Vagina (tissue), 2 donors: ENCODE measurements at regions not wholly inside any gene's neighbourhood (a gene's known extent, or its start where the extent isn't known, plus 50 kb on each side); places are given as distances from the start of the nearest gene placed in this dataset.
"Not testable (repeated sequence)": the region's sequence is repeated elsewhere in the genome, so short reads cannot be mapped to it uniquely, and the experiment has no call there.

Experiments used
- POLR2A ChIP-seq, 2 donors: fragments of 450-650 bp; IDR thresholded peaks; one replicate each; pipeline ENCODE4 v1.6.1; 2017; ENCODE audit warnings: antibody characterized with exemption in 2 of 2, mild to moderate bottlenecking in 2 of 2, moderate library complexity in 2 of 2
- POLR2AphosphoS5 ChIP-seq, 2 donors: sonication (generic); formaldehyde crosslinking; IDR thresholded peaks; one replicate each; pipeline ENCODE4 v1.9.0; 2017; ENCODE audit warnings: antibody characterized with exemption in 2 of 2, mild to moderate bottlenecking in 2 of 2, low read depth in 1 of 2; ENCODE audit not compliant: insufficient read depth in 1 of 2
- TF ChIP-seq, protein P1 (sequence below), 3 experiments: fragments of 450-650 bp in 2 of 3; fragments of 200-600 bp in 1 of 3; sonication (generic) in 1 of 3; IDR thresholded peaks; one replicate each; pipeline ENCODE4 v1.5.1; 2017 to 2019; ENCODE audit warnings: antibody characterized with exemption in 3 of 3, mild to moderate bottlenecking in 2 of 3, moderate library complexity in 2 of 3

DNA sequence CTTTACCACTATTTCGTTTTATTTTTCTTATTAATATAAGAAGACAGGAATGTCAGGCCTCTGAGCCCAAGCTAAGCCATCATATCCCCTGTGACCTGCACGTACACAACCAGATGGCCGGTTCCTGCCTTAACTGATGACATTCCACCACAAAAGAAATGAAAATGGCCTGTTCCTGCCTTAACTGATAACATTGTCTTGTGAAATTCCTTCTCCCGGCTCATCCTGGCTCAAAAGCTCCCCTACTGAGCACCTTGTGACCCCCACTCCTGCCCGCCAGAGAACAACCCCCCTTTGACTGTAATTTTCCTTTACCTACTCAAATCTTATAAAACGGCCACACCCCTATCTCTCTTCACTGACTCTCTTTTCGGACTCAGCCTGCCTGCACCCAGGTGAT lies 101.8 kb upstream of the UST start:
- TF ChIP-seq, protein P1, sequence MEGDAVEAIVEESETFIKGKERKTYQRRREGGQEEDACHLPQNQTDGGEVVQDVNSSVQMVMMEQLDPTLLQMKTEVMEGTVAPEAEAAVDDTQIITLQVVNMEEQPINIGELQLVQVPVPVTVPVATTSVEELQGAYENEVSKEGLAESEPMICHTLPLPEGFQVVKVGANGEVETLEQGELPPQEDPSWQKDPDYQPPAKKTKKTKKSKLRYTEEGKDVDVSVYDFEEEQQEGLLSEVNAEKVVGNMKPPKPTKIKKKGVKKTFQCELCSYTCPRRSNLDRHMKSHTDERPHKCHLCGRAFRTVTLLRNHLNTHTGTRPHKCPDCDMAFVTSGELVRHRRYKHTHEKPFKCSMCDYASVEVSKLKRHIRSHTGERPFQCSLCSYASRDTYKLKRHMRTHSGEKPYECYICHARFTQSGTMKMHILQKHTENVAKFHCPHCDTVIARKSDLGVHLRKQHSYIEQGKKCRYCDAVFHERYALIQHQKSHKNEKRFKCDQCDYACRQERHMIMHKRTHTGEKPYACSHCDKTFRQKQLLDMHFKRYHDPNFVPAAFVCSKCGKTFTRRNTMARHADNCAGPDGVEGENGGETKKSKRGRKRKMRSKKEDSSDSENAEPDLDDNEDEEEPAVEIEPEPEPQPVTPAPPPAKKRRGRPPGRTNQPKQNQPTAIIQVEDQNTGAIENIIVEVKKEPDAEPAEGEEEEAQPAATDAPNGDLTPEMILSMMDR (IDR thresholded peaks at IDR 0.05): not testable (repeated sequence)
- not testable (repeated sequence) for TF ChIP-seq POLR2AphosphoS5 (IDR thresholded peaks at IDR 0.05; ENCODE audit: insufficient read depth in 1 of 2, low read depth in 1 of 2); POLR2A (IDR thresholded peaks at IDR 0.05)
